Lung (tissue), 11 donors: ENCODE measurements at regions not wholly inside any gene's neighbourhood (a gene's known extent, or its start where the extent isn't known, plus 50 kb on each side); places are given as distances from the start of the nearest gene placed in this dataset.
"Not testable (repeated sequence)": the region's sequence is repeated elsewhere in the genome, so short reads cannot be mapped to it uniquely, and the experiment has no call there.

Experiments
- ATAC-seq: fragments of 200-7000 bp; cut with Tn5 transposase; one replicate; pipeline ENCODE4 v1.9.1; 2020; ENCODE audit warnings: moderate number of reproducible peaks; ENCODE audit not compliant: insufficient read depth, low FRiP score
- DNase-seq, 3 donors: peaks; one replicate each; pipeline ENCODE4 v3.0.0-alpha.2; 2013 to 2017
- H3K27ac ChIP-seq, 2 donors: one replicate each; pipeline ENCODE4 v1.5.1; 2013; ENCODE audit warnings: mild to moderate bottlenecking in 2 of 2, moderate library complexity in 2 of 2, control low read depth in 1 of 2, inconsistent platforms in 1 of 2, low read depth in 1 of 2, low read length in 1 of 2
- H3K27me3 ChIP-seq, 3 donors: one replicate each; pipeline ENCODE4 v1.5.1; 2013; ENCODE audit warnings: low read length in 2 of 3; ENCODE audit not compliant: control insufficient read depth in 3 of 3, insufficient read depth in 3 of 3
- H3K36me3 ChIP-seq, 4 donors: one replicate each; pipeline ENCODE4 v1.5.1; 2013; ENCODE audit warnings: low read length in 4 of 4, mild to moderate bottlenecking in 1 of 4, moderate library complexity in 1 of 4; ENCODE audit not compliant: control insufficient read depth in 4 of 4, insufficient read depth in 4 of 4
- H3K4me1 ChIP-seq, 5 donors: one replicate each; pipeline ENCODE4 v1.5.1; 2013; ENCODE audit warnings: low read length in 5 of 5, mild to moderate bottlenecking in 2 of 5, moderate library complexity in 1 of 5; ENCODE audit not compliant: control insufficient read depth in 5 of 5, insufficient read depth in 5 of 5
- H3K4me3 ChIP-seq: one replicate; pipeline ENCODE4 v1.5.1; 2013; ENCODE audit warnings: mild to moderate bottlenecking, control low read depth, moderate library complexity
- H3K9ac ChIP-seq, 2 donors: one replicate each; pipeline ENCODE4 v1.5.1; 2013; ENCODE audit warnings: low read length in 2 of 2, control low read depth in 1 of 2; ENCODE audit not compliant: insufficient read depth in 1 of 2
- H3K9me3 ChIP-seq, 4 donors: one replicate each; pipeline ENCODE4 v1.5.1; 2013; ENCODE audit warnings: low read length in 3 of 4, mild to moderate bottlenecking in 1 of 4, moderate library complexity in 1 of 4; ENCODE audit not compliant: control insufficient read depth in 4 of 4, insufficient read depth in 3 of 4
- WGBS, 2 donors: extraction: QIAGEN DNeasy Blood & Tissue Kit; methylation state at CpG; one replicate each; pipeline ENCODE4 v1.1.7; 2013; 5-methylcytosine and 5-hydroxymethylcytosine counted together
- TF ChIP-seq, protein P1 (sequence below): IDR thresholded peaks from 2 replicates; pipeline ENCODE4 v1.5.1; 2012; ENCODE audit warnings: mild to moderate bottlenecking; ENCODE audit errors: control extremely low read depth, extremely low read depth
- donor health status: control.
- donor health status: control.
- donor health status: Bipolar disorder and iron deficiency.
- donor health status: healthy.
- donor health status: DM: yes; HTN: yes; CAD: no.

DNA sequence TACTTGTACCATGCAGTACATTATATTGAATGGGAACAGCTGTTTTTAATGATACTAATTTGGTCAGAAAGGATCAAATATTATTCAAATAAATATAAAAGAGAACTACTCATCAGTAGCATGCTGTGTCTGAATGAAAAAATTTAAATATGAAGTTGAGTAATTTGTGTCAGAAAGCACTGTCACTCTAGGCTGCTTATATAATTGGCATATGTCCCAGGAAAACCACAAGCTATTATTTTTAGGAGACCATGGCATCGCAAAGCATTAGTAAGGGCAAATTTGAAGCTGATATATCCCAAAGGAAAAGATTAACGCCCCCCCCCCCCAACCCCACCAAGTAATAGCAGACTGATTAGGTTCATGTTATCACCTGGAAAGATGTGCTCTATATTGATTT is 388.5 kb upstream of the SPANXN4 start:
- no peak for DNase-seq
- Histone ChIP-seq H3K36me3 (no peaks in the 10 kb centered on the region), H3K27me3 (no peaks in the 10 kb centered on the region), H3K4me3 (no peak overlapping the region), H3K9ac (no peak overlapping the region), H3K27ac (no peak overlapping the region), H3K4me1 (no peaks in the 10 kb centered on the region), H3K9me3 (peaks cover 0 to 4% (median 0%) of the 10 kb centered on the region in 4 donors)
- TF ChIP-seq, protein P1, sequence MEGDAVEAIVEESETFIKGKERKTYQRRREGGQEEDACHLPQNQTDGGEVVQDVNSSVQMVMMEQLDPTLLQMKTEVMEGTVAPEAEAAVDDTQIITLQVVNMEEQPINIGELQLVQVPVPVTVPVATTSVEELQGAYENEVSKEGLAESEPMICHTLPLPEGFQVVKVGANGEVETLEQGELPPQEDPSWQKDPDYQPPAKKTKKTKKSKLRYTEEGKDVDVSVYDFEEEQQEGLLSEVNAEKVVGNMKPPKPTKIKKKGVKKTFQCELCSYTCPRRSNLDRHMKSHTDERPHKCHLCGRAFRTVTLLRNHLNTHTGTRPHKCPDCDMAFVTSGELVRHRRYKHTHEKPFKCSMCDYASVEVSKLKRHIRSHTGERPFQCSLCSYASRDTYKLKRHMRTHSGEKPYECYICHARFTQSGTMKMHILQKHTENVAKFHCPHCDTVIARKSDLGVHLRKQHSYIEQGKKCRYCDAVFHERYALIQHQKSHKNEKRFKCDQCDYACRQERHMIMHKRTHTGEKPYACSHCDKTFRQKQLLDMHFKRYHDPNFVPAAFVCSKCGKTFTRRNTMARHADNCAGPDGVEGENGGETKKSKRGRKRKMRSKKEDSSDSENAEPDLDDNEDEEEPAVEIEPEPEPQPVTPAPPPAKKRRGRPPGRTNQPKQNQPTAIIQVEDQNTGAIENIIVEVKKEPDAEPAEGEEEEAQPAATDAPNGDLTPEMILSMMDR = no peak
- WGBS, 2 donors = 33% methylated on average over 2 of the region's 2 CpGs
- no peak for ATAC-seq

DNA sequence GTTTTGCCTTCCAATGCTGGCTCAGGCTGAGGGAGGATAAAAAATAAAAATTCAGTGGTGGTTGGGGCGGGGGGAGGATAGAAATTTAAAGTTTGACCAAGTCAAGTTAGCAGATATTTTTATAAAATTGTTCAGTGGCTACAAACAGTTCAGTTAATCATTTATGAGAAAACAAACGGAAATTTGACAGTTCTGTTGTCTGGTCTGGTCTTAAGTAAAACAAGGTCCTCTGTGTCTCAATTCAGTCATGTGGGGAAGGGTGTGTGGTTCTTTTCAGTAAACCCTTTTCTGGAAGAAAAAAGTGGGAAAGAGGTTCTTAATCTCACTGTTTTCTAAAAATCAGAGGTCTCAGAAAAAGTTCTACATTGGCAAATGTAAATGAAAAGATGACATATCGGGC is 409.1 kb upstream of the SPANXN4 start:
- H3K4me3 ChIP-seq = no peak overlapping the region

DNA sequence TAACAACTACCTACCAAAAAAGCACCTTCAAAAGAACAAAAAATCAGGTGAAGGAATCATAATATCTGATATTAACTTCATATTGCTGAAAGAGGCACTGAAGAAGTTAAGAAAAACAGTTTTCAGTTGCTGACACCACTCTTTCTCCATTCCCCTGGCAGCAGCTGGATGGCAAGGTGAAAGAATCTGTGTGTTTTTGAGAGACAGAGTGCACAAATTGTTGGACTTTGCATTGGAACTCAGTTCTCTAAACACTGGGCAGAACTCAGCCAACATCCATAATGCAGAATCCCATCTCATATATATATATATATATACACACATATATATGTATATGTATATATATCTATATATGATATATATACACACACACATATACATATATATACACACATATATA is 408.3 kb upstream of the MAGEC2 start:
- Histone ChIP-seq H3K36me3 (no peaks in the 10 kb centered on the region), H3K4me3 (no peak overlapping the region), H3K9ac (no peak overlapping the region), H3K4me1 (no peaks in the 10 kb centered on the region), H3K9me3 (no peaks in the 10 kb centered on the region), H3K27me3 (no peaks in the 10 kb centered on the region), H3K27ac (no peak overlapping the region)
- no peak for ATAC-seq
- no peak for DNase-seq
- TF ChIP-seq, protein P1 = no peak

More for the DNA sequence above, 409.1 kb upstream of the SPANXN4 start:
- Histone ChIP-seq H3K36me3 (no peaks in the 10 kb centered on the region), H3K9me3 (no peaks in the 10 kb centered on the region), H3K27me3 (no peaks in the 10 kb centered on the region), H3K4me1 (no peaks in the 10 kb centered on the region), H3K9ac (no peak overlapping the region), H3K27ac (no peak overlapping the region)
- TF ChIP-seq, protein P1 = no peak
- WGBS, 2 donors = 54 to 76% methylated on average over 3 of the region's 3 CpGs
- DNase-seq (no peak), ATAC-seq (no peak)

DNA sequence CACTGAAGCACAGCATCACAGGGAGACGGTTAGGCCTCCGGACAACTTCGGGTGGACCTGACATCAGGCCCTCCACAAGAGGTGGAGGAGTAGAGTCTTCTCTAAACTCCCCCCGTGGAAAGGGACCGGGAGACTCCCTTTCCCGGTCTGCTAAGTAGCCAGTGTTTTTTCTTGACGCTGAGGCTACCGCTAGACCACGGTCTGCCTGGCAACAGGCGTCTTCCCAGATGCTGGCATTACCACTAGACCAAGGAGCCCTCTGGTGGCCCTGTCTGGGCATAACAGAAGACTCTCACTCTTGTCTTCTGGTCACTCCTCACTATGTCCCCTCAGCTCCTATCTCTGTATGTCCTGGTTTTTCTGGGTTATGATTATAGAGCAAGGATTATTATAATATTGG is 401.5 kb upstream of the MAGEC2 start:
- DNase-seq, ATAC-seq: not testable (repeated sequence)
- 67 to 90% methylated on average over 9 to 10 of the region's 10 CpGs for WGBS, 2 donors

More for the DNA sequence above, 401.5 kb upstream of the MAGEC2 start:
- H3K4me1 ChIP-seq, H3K9me3 ChIP-seq, H3K36me3 ChIP-seq, H3K27me3 ChIP-seq, H3K9ac ChIP-seq, H3K4me3 ChIP-seq, H3K27ac ChIP-seq: not testable (repeated sequence)
